IMR-90 (cell line): ENCODE measurements at regions not wholly inside any gene's neighbourhood (a gene's known extent, or its start where the extent isn't known, plus 50 kb on each side); places are given as distances from the start of the nearest gene placed in this dataset.

Experiments used
- ATAC-seq: fragments of 200-7000 bp; cut with Tn5 transposase; 2 replicates; pipeline ENCODE4 v1.9.1; 2020; ENCODE audit warnings: low read depth, mild to moderate bottlenecking, moderate library complexity
- BruUV-seq: library from RNA; stranded (reverse); fragments of 400-500 nt; replicated peaks from 2 replicates; lab custom pipeline; 2021; lab: Mats Ljungman, UMichigan
- CTCF ChIA-PET: fragments of 300-600 bp; formaldehyde crosslinking; extraction: SDS; loops from one replicate; lab custom pipeline; 2021; ENCODE audit warnings: antibody characterized with exemption; lab: Yijun Ruan, JAX
- POLR2A ChIA-PET: fragments of 300-600 bp; sonication (Branson Sonifier 250); formaldehyde crosslinking; loops from one replicate; lab custom pipeline; 2022; ENCODE audit warnings: antibody characterized with exemption; ENCODE audit not compliant: unreplicated experiment; lab: Charles Lee
- DNase-seq: peaks from one replicate; pipeline ENCODE4 v3.0.0; 2013
- H2AFZ ChIP-seq: replicated peaks from 2 replicates; pipeline ENCODE3; 2013; ENCODE audit warnings: low read length, mild to moderate bottlenecking; ENCODE audit not compliant: poor library complexity
- H2AK5ac ChIP-seq: 2 replicates; pipeline ENCODE4 v1.6.1; 2013; ENCODE audit warnings: low read depth, low read length, inconsistent platforms
- H2AK9ac ChIP-seq: replicated peaks from 2 replicates; pipeline ENCODE3; 2013; ENCODE audit warnings: mild to moderate bottlenecking, low read depth, low read length, moderate library complexity; ENCODE audit not compliant: poor library complexity
- H2BK120ac ChIP-seq: 2 replicates; pipeline ENCODE4 v1.6.1; 2013; ENCODE audit warnings: low read depth, low read length, inconsistent platforms
- H2BK15ac ChIP-seq: 3 replicates; pipeline ENCODE4 v1.6.1; 2013; ENCODE audit warnings: low read depth, low read length, inconsistent platforms
- H2BK20ac ChIP-seq: 2 replicates; pipeline ENCODE4 v1.6.1; 2013; ENCODE audit warnings: low read depth, mild to moderate bottlenecking, inconsistent platforms, low read length, moderate library complexity
- H2BK5ac ChIP-seq: 2 replicates; pipeline ENCODE4 v1.6.1; 2013; ENCODE audit warnings: mild to moderate bottlenecking, low read depth, low read length, inconsistent platforms; ENCODE audit not compliant: poor library complexity, severe bottlenecking
- H3K14ac ChIP-seq: replicated peaks from 2 replicates; pipeline ENCODE4 v1.6.1; 2013; ENCODE audit warnings: low read depth, low read length, inconsistent platforms
- H3K18ac ChIP-seq: 2 replicates; pipeline ENCODE4 v1.6.1; 2013; ENCODE audit warnings: low read depth, low read length, control low read depth
- H3K23ac ChIP-seq: 2 replicates; pipeline ENCODE4 v1.6.1; 2013; ENCODE audit warnings: low read depth, low read length, inconsistent platforms
- H3K27ac ChIP-seq: 2 replicates; pipeline ENCODE4 v1.5.1; 2013; ENCODE audit warnings: mild to moderate bottlenecking, control low read depth, low read length; ENCODE audit not compliant: insufficient read depth
- H3K27me3 ChIP-seq: 2 replicates; pipeline ENCODE4 v1.6.1; 2013; ENCODE audit warnings: low read length; ENCODE audit not compliant: control insufficient read depth, insufficient read depth
- H3K36me3 ChIP-seq: 2 replicates; pipeline ENCODE4 v1.6.1; 2013; ENCODE audit warnings: low read length, mixed read lengths; ENCODE audit not compliant: control insufficient read depth, insufficient read depth
- H3K4ac ChIP-seq: 2 replicates; pipeline ENCODE4 v1.6.1; 2013; ENCODE audit warnings: low read depth, low read length, inconsistent platforms
- H3K4me1 ChIP-seq: 2 replicates; pipeline ENCODE4 v1.6.1; 2013; ENCODE audit warnings: low read length, mixed read lengths; ENCODE audit not compliant: control insufficient read depth, insufficient read depth
- H3K4me2 ChIP-seq: 2 replicates; pipeline ENCODE4 v1.6.1; 2013; ENCODE audit warnings: low read depth, mild to moderate bottlenecking, control low read depth, low read length, moderate library complexity
- H3K4me3 ChIP-seq: 2 replicates; pipeline ENCODE4 v1.5.1; 2013; ENCODE audit warnings: low read depth, mild to moderate bottlenecking, control low read depth, low read length, moderate library complexity; ENCODE audit not compliant: insufficient read depth
- H3K56ac ChIP-seq: 2 replicates; pipeline ENCODE4 v1.6.1; 2013; ENCODE audit warnings: low read length, inconsistent platforms; ENCODE audit not compliant: insufficient read depth; ENCODE audit errors: extremely low read depth
- H3K79me1 ChIP-seq, 2 experiments: 2 replicates each; pipeline ENCODE4 v1.6.1; 2013; ENCODE audit warnings: low read length in 2 of 2, inconsistent platforms in 1 of 2, low read depth in 1 of 2
- H3K9ac ChIP-seq: 2 replicates; pipeline ENCODE4 v1.6.1; 2013; ENCODE audit warnings: low read depth, low read length, control low read depth
- H3K9me1 ChIP-seq: 2 replicates; pipeline ENCODE4 v1.6.1; 2013; ENCODE audit warnings: low read length, inconsistent platforms; ENCODE audit not compliant: insufficient read depth
- H3K9me3 ChIP-seq: 2 replicates; pipeline ENCODE4 v1.6.1; 2013; ENCODE audit warnings: low read length; ENCODE audit not compliant: control insufficient read depth, insufficient read depth
- H4K20me1 ChIP-seq: 2 replicates; pipeline ENCODE4 v1.6.1; 2013; ENCODE audit warnings: low read length, inconsistent platforms; ENCODE audit not compliant: insufficient read depth
- H4K5ac ChIP-seq: 2 replicates; pipeline ENCODE4 v1.6.1; 2013; ENCODE audit warnings: mild to moderate bottlenecking, low read depth, low read length, control low read depth
- H4K8ac ChIP-seq, 2 experiments: 2 replicates each; pipeline ENCODE4 v1.6.1; 2013; ENCODE audit warnings: low read depth in 2 of 2, low read length in 2 of 2, control low read depth in 1 of 2, inconsistent platforms in 1 of 2
- H4K91ac ChIP-seq: 2 replicates; pipeline ENCODE4 v1.6.1; 2013; ENCODE audit warnings: low read depth, low read length, inconsistent platforms; ENCODE audit not compliant: insufficient read depth
- BHLHE40 ChIP-seq: fragments of 150-350 bp; IDR thresholded peaks from 2 replicates; pipeline ENCODE4 v1.6.1; 2016; ENCODE audit warnings: mild to moderate bottlenecking, low read depth, low read length
- CEBPB ChIP-seq: IDR thresholded peaks from 2 replicates; pipeline ENCODE4 v1.6.1; 2012; ENCODE audit warnings: low read depth, low read length, improper control_type of control experiment
- CTCF ChIP-seq: conservative IDR thresholded peaks from 2 replicates; pipeline ENCODE4 v1.5.1; 2012; ENCODE audit warnings: mild to moderate bottlenecking, low read depth, low read length, improper control_type of control experiment
- ELK1 ChIP-seq: fragments of 150-350 bp; IDR thresholded peaks from 2 replicates; pipeline ENCODE4 v1.6.1; 2016; ENCODE audit warnings: low read depth, mild to moderate bottlenecking, low read length, moderate library complexity, borderline replicate concordance
- FOS ChIP-seq: fragments of 150-350 bp; IDR thresholded peaks from 2 replicates; pipeline ENCODE4 v1.6.1; 2016; ENCODE audit warnings: low read depth, low read length
- MAFK ChIP-seq: IDR thresholded peaks from 2 replicates; pipeline ENCODE4 v1.6.1; 2012; ENCODE audit warnings: low read depth, low read length, improper control_type of control experiment
- MAZ ChIP-seq: IDR thresholded peaks from 2 replicates; pipeline ENCODE4 v1.6.1; 2012; ENCODE audit warnings: low read depth, mild to moderate bottlenecking, low read length, improper control_type of control experiment, moderate library complexity, borderline replicate concordance
- NFE2L2 ChIP-seq: fragments of 150-350 bp; IDR thresholded peaks from 2 replicates; pipeline ENCODE4 v1.6.1; 2016; ENCODE audit warnings: low read depth, mild to moderate bottlenecking, low read length
- POLR2A ChIP-seq: IDR thresholded peaks from 2 replicates; pipeline ENCODE4 v1.6.1; 2012; ENCODE audit warnings: mild to moderate bottlenecking, low read depth, low read length
- RAD21 ChIP-seq: IDR thresholded peaks from 2 replicates; pipeline ENCODE4 v1.6.1; 2012; ENCODE audit warnings: low read length, improper control_type of control experiment
- RCOR1 ChIP-seq: IDR thresholded peaks from 2 replicates; pipeline ENCODE4 v1.6.1; 2012; ENCODE audit warnings: mild to moderate bottlenecking, low read length, improper control_type of control experiment; ENCODE audit not compliant: insufficient replicate concordance
- RFX5 ChIP-seq: IDR thresholded peaks from 2 replicates; pipeline ENCODE4 v1.8.0; 2012; ENCODE audit warnings: low read depth, mild to moderate bottlenecking, low read length, moderate library complexity
- SMC3 ChIP-seq: fragments of 150-350 bp; IDR thresholded peaks from 2 replicates; pipeline ENCODE4 v1.6.1; 2016; ENCODE audit warnings: low read depth, mild to moderate bottlenecking, antibody characterized with exemption, low read length, moderate library complexity
- USF2 ChIP-seq: fragments of 150-350 bp; IDR thresholded peaks from 2 replicates; pipeline ENCODE4 v1.6.1; 2017; ENCODE audit warnings: mild to moderate bottlenecking, antibody characterized with exemption, low read length, low read depth
- WGBS, 2 experiments: methylation state at CpG; one replicate each; pipeline versions ENCODE4 v1.1.5 to v1.1.7; 2013; ENCODE audit warnings: missing lambda C conversion rate in 2 of 2; ENCODE audit not compliant: insufficient read length in 1 of 2; ENCODE audit errors: extremely low coverage in 2 of 2; 5-methylcytosine and 5-hydroxymethylcytosine counted together
- dilution Hi-C: fragments of 300-500 bp; cut with HindIII; formaldehyde crosslinking; loops from one replicate; pipeline ENCODE4 v1.14.3; 2018; ENCODE audit warnings: low sequenced_read_pairs; ENCODE audit not compliant: unreplicated experiment
- in situ Hi-C: fragments of 300-500 bp; cut with MboI; formaldehyde crosslinking; loops from 3 replicates; pipeline ENCODE4 v1.14.3; 2019; ENCODE audit warnings: low sequenced_read_pairs, inconsistent platforms, mixed read lengths
- intact Hi-C: fragments of 100-400 bp; cut with micrococcal nuclease; formaldehyde crosslinking; loops from 2 replicates; pipeline ENCODE4 v1.10.0; 2022

- Histone ChIP-seq H4K91ac (no peak overlapping the region), H2BK5ac (no peak overlapping the region), H3K23ac (no peak overlapping the region), H3K9ac (no peak overlapping the region), H2BK15ac (no peak overlapping the region), H3K4me1 (no peaks in the 10 kb centered on the region), H2AFZ (no peak overlapping the region), H3K4ac (no peak overlapping the region), H3K79me1 (no peaks in the 10 kb centered on the region), H3K27me3 (no peaks in the 10 kb centered on the region), H3K36me3 (no peaks in the 10 kb centered on the region), H3K4me3 (no peak overlapping the region), H4K5ac (no peak overlapping the region), H3K56ac (no peak overlapping the region), H4K20me1 (no peaks in the 10 kb centered on the region), H3K18ac (no peak overlapping the region), H3K4me2 (no peak overlapping the region), H2BK120ac (no peak overlapping the region), H2BK20ac (no peak overlapping the region), H2AK9ac (no peak overlapping the region), H3K9me3 (no peaks in the 10 kb centered on the region), H4K8ac (no peak overlapping the region), H2AK5ac (no peak overlapping the region), H3K9me1 (no peaks in the 10 kb centered on the region), H3K14ac (no peak overlapping the region), H3K27ac (no peak overlapping the region)
- ATAC-seq, result no peak
- intact Hi-C loops, result no loop called here
- no TSS peak for BruUV-seq
- POLR2A ChIA-PET, result no interaction called here
- WGBS, 2 experiments, result no CpG with 5 or more reads among the region's 2 CpGs
- in situ Hi-C loops, result no loop called here
- CTCF ChIA-PET, result no interaction called here
- dilution Hi-C loops, result no loop called here
- no peak for DNase-seq
- TF ChIP-seq NFE2L2, result no peak
- no peak for TF ChIP-seq CTCF
- no peak for TF ChIP-seq RCOR1
- TF ChIP-seq RAD21, result no peak
- TF ChIP-seq RFX5, result no peak
- no peak for TF ChIP-seq FOS
- no peak for TF ChIP-seq POLR2A
- no peak for TF ChIP-seq MAFK
- TF ChIP-seq CEBPB, result no peak
- no peak for TF ChIP-seq SMC3
- TF ChIP-seq MAZ, result no peak
- TF ChIP-seq BHLHE40, result no peak
- TF ChIP-seq ELK1, result no peak
- no peak for TF ChIP-seq USF2
Measured at GRCh38 chr3:159139326-159139725, 337.5 kb downstream of the MFSD1 start.
